HG03108 (cell line): ENCODE measurements at regions not wholly inside any gene's neighbourhood (a gene's known extent, or its start where the extent isn't known, plus 50 kb on each side); places are given as distances from the start of the nearest gene placed in this dataset.
"Not testable (repeated sequence)": the region's sequence is repeated elsewhere in the genome, so short reads cannot be mapped to it uniquely, and the experiment has no call there.

Source experiments
- ATAC-seq: cut with Tn5 transposase; IDR thresholded peaks from one replicate; pipeline ENCODE4 v1.9.1; 2021; ENCODE audit warnings: moderate library complexity; ENCODE audit not compliant: unreplicated experiment

- ATAC-seq: no peak
Measured at GRCh38 chr19:30267332-30267731, 104.9 kb upstream of the ZNF536 start.

GRCh38 chr19:30268601-30269000 lies 103.6 kb upstream of the ZNF536 start:
- no peak for ATAC-seq

GRCh38 chr19:30269638-30270037 lies 102.5 kb upstream of the ZNF536 start:
- ATAC-seq: no peak

GRCh38 chr19:30271816-30272215 lies 100.4 kb upstream of the ZNF536 start:
- ATAC-seq: no peak

DNA sequence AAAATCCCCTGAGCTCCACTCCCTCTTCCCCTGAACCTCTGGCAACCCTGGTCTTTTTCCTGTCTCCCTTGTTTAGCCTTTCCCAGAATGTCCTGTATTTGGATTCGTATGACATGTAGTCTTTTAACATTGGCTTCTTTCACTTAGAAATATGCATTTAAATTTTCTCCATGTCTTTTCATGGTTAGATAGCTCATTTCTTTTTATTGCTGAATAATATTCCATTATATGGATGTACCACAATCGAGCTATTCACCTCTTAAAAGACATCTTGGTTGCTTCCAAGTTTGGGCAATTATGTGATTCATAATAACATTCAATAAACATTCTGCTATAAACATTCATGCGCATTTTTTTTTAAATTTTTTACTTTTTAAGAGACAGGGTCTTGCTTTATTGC lies 99.6 kb upstream of the ZNF536 start:
- no peak for ATAC-seq

DNA sequence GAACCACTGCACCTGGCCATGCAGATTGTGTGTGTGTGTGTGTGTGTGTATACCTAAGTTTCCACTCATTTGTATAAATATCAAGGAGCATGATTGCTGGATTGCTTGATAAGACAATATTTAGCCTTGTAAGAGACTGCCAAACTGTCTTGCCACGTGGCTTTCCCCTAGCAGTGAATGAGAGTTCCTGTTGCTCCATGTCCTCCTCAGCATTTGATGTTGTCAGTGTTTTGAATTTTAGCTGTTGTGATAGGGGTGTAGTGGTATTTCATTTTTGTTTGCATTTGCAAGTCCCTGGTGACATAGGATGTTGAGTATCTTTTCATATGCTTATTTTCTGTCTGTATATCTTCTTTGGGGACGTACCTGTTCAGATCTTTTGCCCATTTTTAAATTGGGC lies 99.0 kb upstream of the ZNF536 start:
- ATAC-seq: no peak

- no peak for ATAC-seq
Measured at GRCh38 chr19:30274987-30275386, 97.2 kb upstream of the ZNF536 start.

DNA sequence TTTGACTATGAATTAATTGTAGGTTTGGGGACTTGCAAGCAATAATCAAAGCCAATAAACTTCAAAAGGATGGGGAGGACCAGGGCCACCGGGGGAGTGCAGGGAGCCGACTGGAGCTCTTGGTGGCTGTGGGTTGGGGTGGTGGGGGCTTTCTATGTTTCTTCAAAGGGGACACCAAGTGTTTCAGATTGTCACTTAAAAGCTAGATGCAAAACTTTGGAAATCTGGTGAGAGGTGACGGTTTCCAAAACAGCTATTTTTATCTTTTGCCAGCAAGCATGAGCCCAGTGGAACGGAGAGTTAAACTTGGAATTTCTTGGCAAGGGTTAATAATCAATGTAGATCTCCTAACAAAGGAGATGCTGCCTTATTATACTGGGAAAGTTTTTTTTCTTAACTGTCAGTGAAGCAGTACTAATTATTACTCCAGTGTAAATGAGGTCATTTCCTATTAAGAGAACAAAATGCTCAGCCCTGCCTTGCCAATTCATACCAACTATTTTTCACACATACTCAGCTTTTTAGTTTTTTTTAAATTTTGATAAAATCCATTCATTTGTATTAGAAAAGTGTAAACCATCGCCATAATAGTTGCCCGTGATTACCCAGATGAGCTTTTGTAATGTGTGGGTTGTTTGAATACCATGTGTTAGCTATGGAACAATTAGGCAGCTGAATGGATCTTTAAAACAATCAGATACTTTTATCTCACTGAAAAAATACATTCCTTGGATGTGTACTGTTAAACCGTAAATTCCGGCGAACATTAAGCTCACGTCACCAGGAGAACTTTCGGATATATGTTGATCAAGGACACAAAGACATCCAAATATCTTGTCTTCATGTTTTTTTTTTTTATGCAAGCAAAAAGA lies 95.9 kb upstream of the ZNF536 start:
- no peak for ATAC-seq

DNA sequence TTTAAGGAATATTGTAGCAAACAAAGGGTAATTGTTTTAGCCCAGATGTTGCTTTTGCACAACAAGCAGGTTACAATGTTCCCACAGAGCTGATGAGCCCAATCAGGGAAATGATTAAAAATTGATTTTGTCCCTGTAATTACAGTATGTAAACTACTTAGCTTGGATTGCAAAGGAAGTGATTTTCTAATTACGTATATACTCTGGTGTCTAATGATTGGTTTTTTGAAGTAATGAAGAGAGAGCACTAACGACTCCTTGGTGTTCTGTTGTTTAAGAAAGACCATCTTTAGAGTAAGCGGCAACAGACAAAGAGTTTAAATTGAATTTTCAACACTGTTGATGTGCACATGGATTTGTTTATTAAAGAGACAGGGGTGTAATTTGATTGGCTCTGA lies 95.3 kb upstream of the ZNF536 start:
- no peak for ATAC-seq

DNA sequence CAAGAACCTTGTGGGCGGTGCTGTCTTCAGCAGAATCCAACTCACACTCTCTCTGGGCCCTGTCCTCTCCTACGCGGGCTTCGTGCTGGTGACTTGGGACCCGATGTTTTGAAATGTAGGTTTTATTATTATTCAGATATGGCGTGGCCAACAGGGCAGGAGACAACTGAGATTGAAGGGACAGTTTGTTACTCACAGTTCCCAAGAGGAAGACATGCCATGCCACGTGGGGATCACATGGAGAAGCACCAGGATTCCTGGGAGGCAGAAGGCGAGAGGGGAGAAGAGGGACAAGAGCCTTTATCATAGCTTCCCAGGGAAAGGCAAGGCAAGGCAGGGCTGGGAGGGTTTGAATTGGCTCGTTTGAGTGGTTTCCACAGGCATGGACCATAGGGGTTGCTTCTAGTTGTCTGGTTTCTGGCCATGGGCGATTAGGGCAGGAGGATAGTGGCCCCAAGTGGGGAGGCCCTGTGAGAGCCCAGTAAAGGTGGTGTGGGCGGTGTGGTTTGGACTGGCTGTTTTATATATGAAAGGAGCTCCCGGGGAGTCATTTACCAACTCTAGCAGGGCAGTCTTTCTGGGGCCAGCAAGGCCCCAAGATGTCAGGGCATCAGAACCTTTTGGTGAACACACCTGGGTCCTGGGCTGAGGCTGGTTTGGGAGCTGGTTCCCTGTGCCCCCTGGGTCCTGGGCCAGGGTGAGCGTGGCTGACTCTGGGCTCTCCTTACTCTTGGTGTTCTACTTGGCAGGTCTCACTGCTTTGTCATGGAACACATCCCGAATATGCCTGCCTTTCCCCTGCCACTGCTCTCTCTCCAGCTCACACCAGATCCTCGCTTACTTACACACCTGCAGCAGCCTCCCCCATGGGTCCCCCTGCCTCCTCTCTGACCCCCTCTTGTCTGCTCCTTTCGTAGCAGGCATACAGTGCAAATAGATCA lies 94.0 kb upstream of the ZNF536 start:
- ATAC-seq: no peak

GRCh38 chr19:30278882-30279254 lies 93.3 kb upstream of the ZNF536 start:
- no peak for ATAC-seq

DNA sequence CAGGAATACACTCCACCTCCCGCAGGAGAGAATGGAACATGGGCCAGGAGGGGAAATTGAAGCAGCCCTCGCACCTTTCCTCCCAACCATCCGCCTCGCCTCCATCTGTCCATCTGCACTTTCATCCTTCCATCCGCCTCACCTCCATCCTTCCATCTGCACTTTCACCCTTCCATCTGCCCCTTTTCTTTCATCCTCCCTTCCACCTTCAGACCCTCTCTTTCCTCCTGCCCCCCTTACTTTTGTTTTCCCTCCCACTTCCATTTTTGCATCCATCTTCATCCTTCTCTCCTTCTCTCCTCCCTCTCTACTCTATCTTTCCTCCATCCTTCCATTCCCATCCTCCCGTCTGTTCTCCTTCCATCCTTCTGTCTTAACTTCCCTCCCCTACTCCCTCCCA lies 92.2 kb upstream of the ZNF536 start:
- no peak for ATAC-seq

DNA sequence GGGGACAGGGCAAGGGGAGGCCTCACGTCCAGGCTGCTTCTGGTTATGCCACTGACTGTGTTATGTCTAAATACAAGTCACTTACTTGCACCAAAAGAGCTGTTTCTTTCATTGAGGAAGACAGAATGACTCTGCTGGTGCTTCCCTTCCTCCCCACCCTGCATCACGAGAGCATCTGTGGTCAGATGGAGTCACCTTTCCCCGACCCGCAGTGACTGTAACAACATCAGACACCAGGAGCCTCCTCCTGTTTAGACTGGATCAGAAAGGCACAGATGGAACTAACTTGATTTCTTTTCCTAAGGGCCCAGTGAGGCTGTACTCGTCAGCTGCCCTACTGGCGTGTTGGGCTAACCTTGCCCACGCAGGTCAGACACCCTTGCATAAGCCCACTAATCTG lies 90.3 kb upstream of the ZNF536 start:
- ATAC-seq: no peak

- ATAC-seq: no peak
Measured at GRCh38 chr19:30283556-30283955, 88.6 kb upstream of the ZNF536 start.

- ATAC-seq: no peak
Measured at GRCh38 chr19:30284209-30284608, 88.0 kb upstream of the ZNF536 start.

GRCh38 chr19:30284885-30285284 lies 87.3 kb upstream of the ZNF536 start:
- no peak for ATAC-seq

GRCh38 chr19:30286378-30286777 lies 85.8 kb upstream of the ZNF536 start:
- no peak for ATAC-seq

- no peak for ATAC-seq
Measured at GRCh38 chr19:30287259-30287658, 84.9 kb upstream of the ZNF536 start.

- ATAC-seq: no peak
Measured at GRCh38 chr19:30287973-30288372, 84.2 kb upstream of the ZNF536 start.

DNA sequence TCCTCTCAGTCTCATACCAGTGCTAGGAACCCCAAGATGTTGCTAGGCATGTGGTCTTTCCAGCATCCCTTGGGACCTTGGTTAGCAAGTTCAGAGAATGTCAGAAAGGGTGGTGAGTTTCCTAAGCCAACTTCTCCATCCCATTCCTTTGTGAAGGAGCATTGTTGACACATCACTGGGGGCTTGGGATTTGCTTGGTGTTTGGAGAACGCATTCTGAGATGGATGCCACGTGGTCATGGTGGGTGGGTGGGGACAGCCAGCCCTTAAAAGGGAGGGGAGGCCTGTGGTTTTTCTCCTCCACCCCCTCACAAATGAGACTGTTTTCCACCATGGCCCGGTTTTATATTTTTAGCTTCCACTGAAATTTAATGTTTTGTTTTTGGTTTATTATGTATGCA lies 83.3 kb upstream of the ZNF536 start:
- no peak for ATAC-seq

GRCh38 chr19:30289336-30289735 lies 82.8 kb upstream of the ZNF536 start:
- ATAC-seq: no peak

DNA sequence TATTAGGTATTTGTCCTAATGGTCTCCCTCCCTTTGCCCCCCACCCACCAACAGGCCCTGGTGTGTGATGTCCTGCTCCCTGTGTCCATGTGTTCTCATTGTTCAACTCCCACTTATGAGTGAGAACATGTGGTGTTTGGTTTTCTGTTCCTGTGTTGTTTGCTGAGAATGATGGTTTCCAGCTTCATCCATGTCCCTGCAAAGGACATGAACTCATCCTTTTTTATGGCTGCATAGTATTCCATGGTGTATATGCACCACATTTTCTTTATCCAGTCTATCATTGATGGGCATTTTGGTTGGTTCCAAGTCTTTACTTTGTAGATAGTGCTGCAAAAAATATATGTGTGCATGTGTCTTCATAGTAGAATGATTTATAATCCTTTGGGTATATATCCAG lies 81.4 kb upstream of the ZNF536 start:
- ATAC-seq: not testable (repeated sequence)
